Prostate gland (tissue), 2 donors: ENCODE measurements at regions not wholly inside any gene's neighbourhood (a gene's known extent, or its start where the extent isn't known, plus 50 kb on each side); places are given as distances from the start of the nearest gene placed in this dataset.
"Not testable (repeated sequence)": the region's sequence is repeated elsewhere in the genome, so short reads cannot be mapped to it uniquely, and the experiment has no call there.

ENCODE experiments used
- DNase-seq: peaks from one replicate; pipeline ENCODE4 v3.0.0-alpha.2; 2019; ENCODE audit warnings: low spot score
- H3K27ac ChIP-seq, 2 donors: fragments of 200-600 bp; sonication (generic); 2 replicates each; pipeline ENCODE4 v1.5.1; 2017 to 2019
- H3K27me3 ChIP-seq: fragments of 200-600 bp; sonication (generic); replicated peaks from 2 replicates; pipeline ENCODE4 v1.5.1; 2019; ENCODE audit not compliant: insufficient read depth
- H3K36me3 ChIP-seq, 2 donors: fragments of 200-600 bp; sonication (generic); 1 replicate in 1 of 2; 2 replicates in 1 of 2; pipeline versions ENCODE4 v1.5.1 to v1.8.1; 2017 to 2019
- H3K4me1 ChIP-seq: fragments of 200-600 bp; sonication (generic); replicated peaks from 2 replicates; pipeline ENCODE4 v1.5.1; 2019
- H3K4me3 ChIP-seq, 2 donors: fragments of 200-600 bp; sonication (generic); 2 replicates each; pipeline ENCODE4 v1.5.1; 2017 to 2019
- H3K9me3 ChIP-seq: fragments of 200-600 bp; sonication (generic); 2 replicates; pipeline ENCODE4 v1.5.1; 2017
- CTCF ChIP-seq, 4 experiments: fragments of 200-600 bp in 2 of 4; fragments of 450-650 bp in 2 of 4; sonication (generic) in 2 of 4; IDR thresholded peaks; 1 replicate in 3 of 4; 2 replicates in 1 of 4; pipeline ENCODE4 v1.5.1; 2016 to 2019; ENCODE audit warnings: antibody characterized with exemption in 4 of 4, mild to moderate bottlenecking in 2 of 4, moderate library complexity in 2 of 4
- POLR2A ChIP-seq: fragments of 450-650 bp; IDR thresholded peaks from one replicate; pipeline ENCODE4 v1.6.1; 2016; ENCODE audit warnings: antibody characterized with exemption, mild to moderate bottlenecking
- POLR2AphosphoS5 ChIP-seq: sonication (generic); formaldehyde crosslinking; IDR thresholded peaks from one replicate; pipeline ENCODE4 v1.6.1; 2017; ENCODE audit warnings: antibody characterized with exemption
- WGBS: methylation state at CpG from one replicate; pipeline ENCODE4 v1.1.5; 2018; 5-methylcytosine and 5-hydroxymethylcytosine counted together
- intact Hi-C: fragments of 100-400 bp; cut with DNase I; formaldehyde crosslinking; loops from one replicate; pipeline ENCODE4 v1.14.2; 2022

GRCh38 chr20:40875116-40876085 is 153.2 kb upstream of the TOP1 start:
- TF ChIP-seq CTCF (IDR thresholded peaks at IDR 0.05) = no peak
- TF ChIP-seq POLR2AphosphoS5 = no peak
- TF ChIP-seq POLR2A = no peak
- whole genome bisulfite sequencing = 55% methylated on average over 9 of the region's 9 CpGs
- intact Hi-C loops = no loop called here
- Histone ChIP-seq H3K27me3 (no peaks in the 10 kb centered on the region), H3K4me1 (no peaks in the 10 kb centered on the region), H3K36me3 (no peaks in the 10 kb centered on the region), H3K27ac (no peak overlapping the region), H3K4me3 (no peak overlapping the region), H3K9me3 (no peaks in the 10 kb centered on the region)
- DNase-seq = no peak

GRCh38 chr20:40878099-40878498 is 150.5 kb upstream of the TOP1 start:
- H3K4me1 ChIP-seq, intact Hi-C loops, H3K9me3 ChIP-seq, H3K27me3 ChIP-seq, H3K4me3 ChIP-seq, H3K36me3 ChIP-seq, H3K27ac ChIP-seq, DNase-seq: not testable (repeated sequence)
- 95% methylated on average over 1 of the region's 1 CpG for WGBS

GRCh38 chr20:40880063-40880728 is 148.4 kb upstream of the TOP1 start:
- H3K4me1 ChIP-seq = no peaks in the 10 kb centered on the region
- TF ChIP-seq POLR2A (no peak), CTCF (IDR thresholded peaks at IDR 0.05) (no peak), POLR2AphosphoS5 (no peak)
- 42% methylated on average over 3 of the region's 3 CpGs for WGBS
- no peak for DNase-seq
- no peaks in the 10 kb centered on the region for H3K27me3 ChIP-seq
- H3K9me3 ChIP-seq = no peaks in the 10 kb centered on the region
- H3K4me3 ChIP-seq = no peak overlapping the region
- intact Hi-C loops = no loop called here
- no peak overlapping the region for H3K27ac ChIP-seq
- H3K36me3 ChIP-seq = no peaks in the 10 kb centered on the region

GRCh38 chr20:40880729-40881109 is 147.9 kb upstream of the TOP1 start:
- 44% methylated on average over 2 of the region's 2 CpGs for WGBS
- no peaks in the 10 kb centered on the region for H3K27me3 ChIP-seq
- TF ChIP-seq POLR2AphosphoS5 = no peak
- TF ChIP-seq CTCF (IDR thresholded peaks at IDR 0.05) = no peak
- no peak for TF ChIP-seq POLR2A

GRCh38 chr20:40882152-40882551 is 146.5 kb upstream of the TOP1 start:
- 81% methylated on average over 4 of the region's 4 CpGs for WGBS
- Histone ChIP-seq H3K4me1 (no peaks in the 10 kb centered on the region), H3K4me3 (no peak overlapping the region), H3K27me3 (no peaks in the 10 kb centered on the region), H3K36me3 (no peaks in the 10 kb centered on the region), H3K9me3 (no peaks in the 10 kb centered on the region), H3K27ac (no peak overlapping the region)
- no peak for DNase-seq
- TF ChIP-seq POLR2A (no peak), POLR2AphosphoS5 (no peak), CTCF (IDR thresholded peaks at IDR 0.05) (no peak)
- intact Hi-C loops = no loop called here

More at GRCh38 chr20:40880729-40881109, 147.9 kb upstream of the TOP1 start:
- Histone ChIP-seq H3K4me3 (no peak overlapping the region), H3K36me3 (no peaks in the 10 kb centered on the region), H3K4me1 (no peaks in the 10 kb centered on the region), H3K27ac (no peak overlapping the region), H3K9me3 (no peaks in the 10 kb centered on the region)
- intact Hi-C loops = no loop called here
- DNase-seq = no peak
